WTC11 (cell line): ENCODE measurements at regions not wholly inside any gene's neighbourhood (a gene's known extent, or its start where the extent isn't known, plus 50 kb on each side); places are given as distances from the start of the nearest gene placed in this dataset.

Source experiments
- CTCF ChIP-seq: fragments of 200-600 bp; IDR thresholded peaks from 2 replicates; pipeline ENCODE4 v1.8.0; 2022; ENCODE audit warnings: antibody characterized with exemption
- ELF4 ChIP-seq: sonication (generic); formaldehyde crosslinking; IDR thresholded peaks from 2 replicates; pipeline ENCODE4 v1.8.1; 2022; ENCODE audit warnings: low read depth, mild to moderate bottlenecking, moderate library complexity, missing genetic modification reagents
- RELA ChIP-seq: sonication (generic); formaldehyde crosslinking; IDR thresholded peaks from 2 replicates; pipeline ENCODE4 v1.8.1; 2022; ENCODE audit warnings: missing genetic modification reagents, mild to moderate bottlenecking, borderline replicate concordance
- TF ChIP-seq, protein P1 (sequence below): sonication (generic); formaldehyde crosslinking; IDR thresholded peaks from 2 replicates; pipeline ENCODE4 v1.8.0; 2022; ENCODE audit warnings: mild to moderate bottlenecking, missing genetic modification reagents
- TF ChIP-seq, protein P2 (sequence below): sonication (generic); formaldehyde crosslinking; IDR thresholded peaks from 2 replicates; pipeline ENCODE4 v1.8.1; 2022; ENCODE audit warnings: mild to moderate bottlenecking, moderate library complexity, missing genetic modification reagents

GRCh38 chr5:94086194-94086593 is 344.8 kb upstream of the POU5F2 start:
- no peak for TF ChIP-seq CTCF
- TF ChIP-seq, protein P1, sequence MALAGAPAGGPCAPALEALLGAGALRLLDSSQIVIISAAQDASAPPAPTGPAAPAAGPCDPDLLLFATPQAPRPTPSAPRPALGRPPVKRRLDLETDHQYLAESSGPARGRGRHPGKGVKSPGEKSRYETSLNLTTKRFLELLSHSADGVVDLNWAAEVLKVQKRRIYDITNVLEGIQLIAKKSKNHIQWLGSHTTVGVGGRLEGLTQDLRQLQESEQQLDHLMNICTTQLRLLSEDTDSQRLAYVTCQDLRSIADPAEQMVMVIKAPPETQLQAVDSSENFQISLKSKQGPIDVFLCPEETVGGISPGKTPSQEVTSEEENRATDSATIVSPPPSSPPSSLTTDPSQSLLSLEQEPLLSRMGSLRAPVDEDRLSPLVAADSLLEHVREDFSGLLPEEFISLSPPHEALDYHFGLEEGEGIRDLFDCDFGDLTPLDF (CRISPR knock-in tag): no peak
- TF ChIP-seq ELF4: no peak
- TF ChIP-seq, protein P2, sequence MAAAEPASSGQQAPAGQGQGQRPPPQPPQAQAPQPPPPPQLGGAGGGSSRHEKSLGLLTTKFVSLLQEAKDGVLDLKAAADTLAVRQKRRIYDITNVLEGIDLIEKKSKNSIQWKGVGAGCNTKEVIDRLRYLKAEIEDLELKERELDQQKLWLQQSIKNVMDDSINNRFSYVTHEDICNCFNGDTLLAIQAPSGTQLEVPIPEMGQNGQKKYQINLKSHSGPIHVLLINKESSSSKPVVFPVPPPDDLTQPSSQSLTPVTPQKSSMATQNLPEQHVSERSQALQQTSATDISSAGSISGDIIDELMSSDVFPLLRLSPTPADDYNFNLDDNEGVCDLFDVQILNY: no peak
- no peak for TF ChIP-seq RELA (CRISPR knock-in tag)
